PC-3 (cell line): ENCODE measurements at regions not wholly inside any gene's neighbourhood (a gene's known extent, or its start where the extent isn't known, plus 50 kb on each side); places are given as distances from the start of the nearest gene placed in this dataset.
"Not testable (repeated sequence)": the region's sequence is repeated elsewhere in the genome, so short reads cannot be mapped to it uniquely, and the experiment has no call there.

ENCODE experiments used
- ATAC-seq: fragments of 200-7000 bp; cut with Tn5 transposase; 2 replicates; pipeline ENCODE4 v1.9.1; 2020; ENCODE audit warnings: mild to moderate bottlenecking, moderate library complexity
- BruUV-seq: library from RNA; stranded (reverse); fragments of 400-500 nt; replicated peaks from 2 replicates; lab custom pipeline; 2021; lab: Mats Ljungman, UMichigan
- CTCF ChIA-PET: fragments of 300-600 bp; sonication (Branson Sonifier 250); formaldehyde crosslinking; loops from one replicate; lab custom pipeline; 2022; ENCODE audit warnings: antibody characterized with exemption; lab: Charles Lee
- POLR2A ChIA-PET: fragments of 300-600 bp; sonication (Branson Sonifier 250); formaldehyde crosslinking; loops from one replicate; lab custom pipeline; 2022; ENCODE audit warnings: antibody characterized with exemption; ENCODE audit not compliant: unreplicated experiment; lab: Charles Lee
- DNase-seq: peaks from one replicate; pipeline ENCODE4 v3.0.0-alpha.2; 2015
- H2AFZ ChIP-seq: fragments of 300-600 bp; sonication (generic); 2 replicates; pipeline ENCODE4 v1.6.0; 2016; ENCODE audit warnings: antibody characterized with exemption, low read length
- H3F3A ChIP-seq: fragments of 300-600 bp; sonication (generic); one replicate; pipeline ENCODE4 v1.6.0; 2017; ENCODE audit warnings: antibody characterized with exemption, low read length, control low read depth, mild to moderate bottlenecking; ENCODE audit not compliant: unreplicated experiment
- H3K27ac ChIP-seq: fragments of 300-600 bp; sonication (generic); 2 replicates; pipeline ENCODE4 v1.5.1; 2016; ENCODE audit warnings: mild to moderate bottlenecking, low read length
- H3K27me3 ChIP-seq: fragments of 300-600 bp; sonication (generic); 2 replicates; pipeline ENCODE4 v1.6.1; 2016; ENCODE audit warnings: low read length, mixed read lengths
- H3K36me3 ChIP-seq: fragments of 300-600 bp; sonication (generic); 2 replicates; pipeline ENCODE4 v1.6.1; 2016; ENCODE audit warnings: low read depth, mixed run types, low read length, mixed read lengths
- H3K4me1 ChIP-seq: fragments of 300-600 bp; sonication (generic); 2 replicates; pipeline ENCODE4 v1.5.1; 2016; ENCODE audit warnings: low read length; ENCODE audit not compliant: insufficient read depth
- H3K4me2 ChIP-seq: fragments of 300-600 bp; sonication (generic); 2 replicates; pipeline ENCODE4 v1.6.0; 2016; ENCODE audit warnings: low read length
- H3K4me3 ChIP-seq: fragments of 300-600 bp; sonication (generic); 2 replicates; pipeline ENCODE4 v1.5.1; 2016; ENCODE audit warnings: mild to moderate bottlenecking, low read length, mixed read lengths
- H3K79me2 ChIP-seq: fragments of 300-600 bp; sonication (generic); 2 replicates; pipeline ENCODE4 v1.6.1; 2017; ENCODE audit warnings: low read length, mixed read lengths
- H3K9ac ChIP-seq: fragments of 300-600 bp; sonication (generic); 2 replicates; pipeline ENCODE4 v1.6.0; 2016; ENCODE audit warnings: mild to moderate bottlenecking, low read length
- H3K9me2 ChIP-seq: fragments of 300-600 bp; sonication (generic); replicated peaks from 2 replicates; pipeline ENCODE4 v1.6.1; 2016; ENCODE audit warnings: mixed run types, low read length, mixed read lengths
- H3K9me3 ChIP-seq: fragments of 300-600 bp; sonication (generic); 2 replicates; pipeline ENCODE4 v1.6.1; 2016; ENCODE audit warnings: low read length, mixed read lengths
- H4K20me1 ChIP-seq: fragments of 300-600 bp; sonication (generic); 2 replicates; pipeline ENCODE4 v1.6.1; 2016; ENCODE audit warnings: low read length, mixed read lengths
- CTCF ChIP-seq: fragments of 300-600 bp; sonication (generic); conservative IDR thresholded peaks from 2 replicates; pipeline ENCODE4 v1.5.1; 2017; ENCODE audit warnings: antibody characterized with exemption, low read depth, mild to moderate bottlenecking, low read length
- EZH2 ChIP-seq: fragments of 300-600 bp; sonication (generic); IDR thresholded peaks from one replicate; pipeline ENCODE4 v1.6.1; 2017; ENCODE audit warnings: antibody characterized with exemption, mild to moderate bottlenecking, low read length; ENCODE audit not compliant: unreplicated experiment
- EZH2phosphoT487 ChIP-seq: fragments of 300-600 bp; sonication (generic); IDR thresholded peaks from 2 replicates; pipeline ENCODE4 v1.6.1; 2018; ENCODE audit warnings: mild to moderate bottlenecking, antibody characterized with exemption, low read length, borderline replicate concordance
- intact Hi-C: fragments of 100-400 bp; cut with micrococcal nuclease; formaldehyde crosslinking; loops from 2 replicates; pipeline ENCODE4 v1.9.0; 2023

- Histone ChIP-seq H3K4me1 (no peaks in the 10 kb centered on the region), H3K27ac (no peak overlapping the region), H3K27me3 (peaks cover 24% of the 10 kb centered on the region), H3K4me2 (no peak overlapping the region), H3K4me3 (no peak overlapping the region), H3K9me3 (no peaks in the 10 kb centered on the region), H2AFZ (no peak overlapping the region), H4K20me1 (no peaks in the 10 kb centered on the region), H3K9ac (no peak overlapping the region), H3F3A (no peaks in the 10 kb centered on the region), H3K79me2 (no peaks in the 10 kb centered on the region), H3K9me2 (no peaks in the 10 kb centered on the region), H3K36me3 (no peaks in the 10 kb centered on the region)
- no peak for TF ChIP-seq EZH2phosphoT487
- peak; percentile 54 for TF ChIP-seq CTCF
- DNase-seq (peak; percentile 23), ATAC-seq (no peak)
- POLR2A ChIA-PET = no interaction called here
- no TSS peak for BruUV-seq
- CTCF ChIA-PET = no interaction called here
- intact Hi-C loops = no loop called here
Measured at GRCh38 chr11:45405916-45406670, 120.0 kb upstream of the SYT13 start.

DNA sequence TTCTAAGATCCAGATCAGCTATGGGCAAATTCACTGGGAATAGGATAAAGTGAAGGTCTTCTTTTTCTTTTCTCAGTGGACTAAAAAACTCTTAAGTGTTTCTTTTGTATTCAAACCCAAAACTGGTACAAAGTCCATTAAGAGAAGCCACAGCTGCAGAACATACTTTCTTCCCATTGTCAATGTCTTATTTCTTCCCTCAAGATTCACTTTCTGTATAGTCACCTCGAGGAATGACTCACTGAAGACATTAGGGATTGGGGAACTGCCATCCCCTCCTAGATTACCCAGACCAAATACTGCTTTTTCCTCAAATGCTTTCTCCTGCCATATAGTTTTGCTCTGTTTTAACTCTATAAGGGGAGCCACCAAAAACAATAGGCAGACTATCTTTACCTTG lies 117.4 kb upstream of the SYT13 start:
- H3K36me3 ChIP-seq, H3K9me3 ChIP-seq, H3K4me1 ChIP-seq, BruUV-seq, POLR2A ChIA-PET, DNase-seq, intact Hi-C loops, H3F3A ChIP-seq, H4K20me1 ChIP-seq, H2AFZ ChIP-seq, H3K4me3 ChIP-seq, H3K9ac ChIP-seq, ATAC-seq, H3K9me2 ChIP-seq, H3K4me2 ChIP-seq, H3K27ac ChIP-seq, H3K79me2 ChIP-seq, CTCF ChIA-PET: not testable (repeated sequence)
- peaks cover 19% of the 10 kb centered on the region for H3K27me3 ChIP-seq

DNA sequence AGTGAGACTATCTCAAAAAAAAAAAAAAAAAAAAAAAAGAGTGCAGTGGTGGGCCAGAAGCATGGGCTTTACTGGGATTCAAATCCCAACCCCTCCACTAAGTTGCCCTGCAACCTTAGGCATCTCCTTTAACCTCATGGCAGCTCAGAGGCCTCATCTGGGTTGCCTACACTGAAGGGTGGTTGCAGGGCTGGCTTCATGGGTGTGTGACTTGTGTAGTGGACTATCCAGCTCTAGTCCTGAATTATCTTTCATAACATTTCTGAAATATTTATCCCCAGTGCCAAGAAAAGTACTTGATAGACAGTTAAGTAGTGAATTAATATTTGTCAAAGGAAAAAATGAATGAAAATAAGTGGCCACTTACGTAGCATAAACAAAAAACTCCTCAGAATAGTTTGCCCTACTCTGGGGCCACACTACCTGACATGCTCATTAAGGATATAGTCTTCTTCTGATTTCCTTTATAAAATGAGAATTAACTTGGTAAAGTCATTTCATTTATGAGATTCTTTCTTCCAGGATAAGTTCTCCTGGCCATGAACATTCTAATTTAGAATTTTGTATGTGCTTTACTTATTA lies 116.0 kb upstream of the SYT13 start:
- H3F3A ChIP-seq = no peaks in the 10 kb centered on the region

More for the DNA sequence above, 116.0 kb upstream of the SYT13 start:
- intact Hi-C loops = no loop called here
- Histone ChIP-seq H3K4me2 (no peak overlapping the region), H3K79me2 (no peaks in the 10 kb centered on the region), H3K36me3 (no peaks in the 10 kb centered on the region), H3K27ac (no peak overlapping the region), H3K9ac (no peak overlapping the region), H3K9me3 (no peaks in the 10 kb centered on the region), H3K4me3 (no peak overlapping the region), H3K9me2 (no peaks in the 10 kb centered on the region), H4K20me1 (no peaks in the 10 kb centered on the region), H3K4me1 (no peaks in the 10 kb centered on the region), H3K27me3 (peaks cover 10% of the 10 kb centered on the region; the same call in 1 of the 2 replicates), H2AFZ (no peak overlapping the region)
- CTCF ChIA-PET = no interaction called here
- TF ChIP-seq EZH2phosphoT487 = no peak
- TF ChIP-seq CTCF = no peak
- no peak for TF ChIP-seq EZH2
- ATAC-seq = no peak
- BruUV-seq = no TSS peak
- DNase-seq = no peak
- POLR2A ChIA-PET = no interaction called here
